NCI-H510A treated with DMSO at 0.1 percent for 48 hours (cell line): ENCODE measurements at regions not wholly inside any gene's neighbourhood (a gene's known extent, or its start where the extent isn't known, plus 50 kb on each side); places are given as distances from the start of the nearest gene placed in this dataset.
A peak's percentile ranks its signal among the peaks of the same experiment; 100 is the strongest.
"Not testable (repeated sequence)": the region's sequence is repeated elsewhere in the genome, so short reads cannot be mapped to it uniquely, and the experiment has no call there.

Source experiments
- DNase-seq: peaks from one replicate; lab custom pipeline; 2025; lab: John Stamatoyannopoulos, UW

GRCh38 chr2:105496271-105496670 is 97.4 kb upstream of the FHL2 start:
- no peak for DNase-seq

GRCh38 chr2:105494683-105495425 is 96.0 kb upstream of the FHL2 start:
- DNase-seq = no peak

- no peak for DNase-seq
Measured at GRCh38 chr2:105490956-105491355, 92.1 kb upstream of the FHL2 start.

GRCh38 chr2:105490204-105490603 is 91.4 kb upstream of the FHL2 start:
- DNase-seq = no peak

- DNase-seq = no peak
Measured at GRCh38 chr2:105489168-105489878, 90.5 kb upstream of the FHL2 start.

GRCh38 chr2:105488285-105488684 is 89.4 kb upstream of the FHL2 start:
- no peak for DNase-seq

- no peak for DNase-seq
Measured at GRCh38 chr2:105487142-105488069, 88.6 kb upstream of the FHL2 start.

GRCh38 chr2:105486762-105487141 is 87.9 kb upstream of the FHL2 start:
- DNase-seq = no peak

GRCh38 chr2:105478670-105479069 is 79.8 kb upstream of the FHL2 start:
- no peak for DNase-seq

- DNase-seq = not testable (repeated sequence)
Measured at GRCh38 chr2:105477050-105477620, 78.3 kb upstream of the FHL2 start.

- no peak for DNase-seq
Measured at GRCh38 chr2:105473011-105473410, 74.2 kb upstream of the FHL2 start.

- DNase-seq = no peak
Measured at GRCh38 chr2:105470979-105471378, 72.1 kb upstream of the FHL2 start.

- DNase-seq = no peak
Measured at GRCh38 chr2:105469781-105470180, 70.9 kb upstream of the FHL2 start.

- no peak for DNase-seq
Measured at GRCh38 chr2:105468582-105469042, 69.8 kb upstream of the FHL2 start.

GRCh38 chr2:105464325-105464724 is 65.5 kb upstream of the FHL2 start:
- DNase-seq = no peak

GRCh38 chr2:105460048-105460732 is 61.3 kb upstream of the FHL2 start:
- DNase-seq = no peak

GRCh38 chr2:105458076-105458475 is 59.2 kb upstream of the FHL2 start:
- no peak for DNase-seq

GRCh38 chr2:105455488-105456003 is 56.7 kb upstream of the FHL2 start:
- peak; percentile 78 for DNase-seq

- DNase-seq = no peak
Measured at GRCh38 chr2:105454801-105455485, 56.1 kb upstream of the FHL2 start.

GRCh38 chr2:105451571-105452166 is 52.8 kb upstream of the FHL2 start:
- DNase-seq = no peak
